Caco-2 (cell line): ENCODE measurements at regions not wholly inside any gene's neighbourhood (a gene's known extent, or its start where the extent isn't known, plus 50 kb on each side); places are given as distances from the start of the nearest gene placed in this dataset.

ENCODE experiments used
- BruUV-seq: library from RNA; stranded (reverse); fragments of 400-500 nt; replicated peaks from 2 replicates; lab custom pipeline; 2021; lab: Mats Ljungman, UMichigan
- CTCF ChIA-PET: fragments of 300-600 bp; sonication (Branson Sonifier 250); formaldehyde crosslinking; loops from one replicate; lab custom pipeline; 2022; ENCODE audit warnings: antibody characterized with exemption; lab: Charles Lee
- POLR2A ChIA-PET: fragments of 300-600 bp; sonication (Branson Sonifier 250); formaldehyde crosslinking; loops from one replicate; lab custom pipeline; 2022; ENCODE audit warnings: antibody characterized with exemption; lab: Charles Lee
- DNase-seq, 2 experiments: peaks; one replicate each; pipeline versions ENCODE4 v3.0.0 to v3.0.0-alpha.2; 2020 to 2022
- H3K27me3 ChIP-seq: replicated peaks from 2 replicates; pipeline ENCODE4 v1.6.0; 2011; ENCODE audit warnings: low read length; ENCODE audit not compliant: control insufficient read depth, insufficient read depth
- H3K36me3 ChIP-seq: 2 replicates; pipeline ENCODE4 v1.5.1; 2011; ENCODE audit warnings: low read length; ENCODE audit not compliant: control insufficient read depth, insufficient read depth
- H3K4me1 ChIP-seq: fragments of 250-450 bp; sonication (Bioruptor Pico); 2 replicates; pipeline ENCODE4 v1.5.1; 2020; ENCODE audit warnings: mild to moderate bottlenecking
- H3K4me3 ChIP-seq: 2 replicates; pipeline ENCODE4 v1.5.1; 2011; ENCODE audit warnings: low read depth, mild to moderate bottlenecking, control low read depth, low read length
- H3K9me3 ChIP-seq: fragments of 250-450 bp; sonication (Bioruptor Pico); 2 replicates; pipeline ENCODE4 v1.5.1; 2020; ENCODE audit warnings: mild to moderate bottlenecking, moderate library complexity
- H3K27ac Mint-ChIP-seq: one replicate; pipeline ENCODE4 v1.8.0; 2022; ENCODE audit warnings: mixed read lengths; ENCODE audit not compliant: unreplicated experiment
- H3K27me3 Mint-ChIP-seq: one replicate; pipeline ENCODE4 v1.8.0; 2022; ENCODE audit warnings: mixed read lengths; ENCODE audit not compliant: insufficient read depth, unreplicated experiment
- H3K36me3 Mint-ChIP-seq: one replicate; pipeline ENCODE4 v1.8.0; 2022; ENCODE audit warnings: mild to moderate bottlenecking, mixed read lengths; ENCODE audit not compliant: insufficient read depth, unreplicated experiment
- H3K4me1 Mint-ChIP-seq: one replicate; pipeline ENCODE4 v1.8.0; 2022; ENCODE audit warnings: low read depth, mixed read lengths; ENCODE audit not compliant: unreplicated experiment
- H3K4me3 Mint-ChIP-seq: one replicate; pipeline ENCODE4 v1.8.0; 2022; ENCODE audit warnings: mild to moderate bottlenecking, moderate library complexity, mixed read lengths; ENCODE audit not compliant: unreplicated experiment
- H3K9me3 Mint-ChIP-seq: one replicate; pipeline ENCODE4 v1.8.0; 2022; ENCODE audit warnings: mixed read lengths; ENCODE audit not compliant: unreplicated experiment
- intact Hi-C: fragments of 100-400 bp; cut with micrococcal nuclease; formaldehyde crosslinking; loops from one replicate; pipeline ENCODE4 v1.10.0; 2022; ENCODE audit not compliant: unreplicated experiment
- TF ChIP-seq, protein P1 (sequence below), 2 experiments: fragments of 200-600 bp in 1 of 2; IDR thresholded peaks; 1 replicate in 1 of 2; 2 replicates in 1 of 2; pipeline versions ENCODE4 v1.5.1 to v1.8.0; 2011 to 2022; ENCODE audit warnings: antibody characterized with exemption in 1 of 2, control low read depth in 1 of 2, inconsistent platforms in 1 of 2, low read depth in 1 of 2, low read length in 1 of 2, mild to moderate bottlenecking in 1 of 2, moderate library complexity in 1 of 2; ENCODE audit not compliant: insufficient read depth in 1 of 2, severe bottlenecking in 1 of 2, unreplicated experiment in 1 of 2

DNA sequence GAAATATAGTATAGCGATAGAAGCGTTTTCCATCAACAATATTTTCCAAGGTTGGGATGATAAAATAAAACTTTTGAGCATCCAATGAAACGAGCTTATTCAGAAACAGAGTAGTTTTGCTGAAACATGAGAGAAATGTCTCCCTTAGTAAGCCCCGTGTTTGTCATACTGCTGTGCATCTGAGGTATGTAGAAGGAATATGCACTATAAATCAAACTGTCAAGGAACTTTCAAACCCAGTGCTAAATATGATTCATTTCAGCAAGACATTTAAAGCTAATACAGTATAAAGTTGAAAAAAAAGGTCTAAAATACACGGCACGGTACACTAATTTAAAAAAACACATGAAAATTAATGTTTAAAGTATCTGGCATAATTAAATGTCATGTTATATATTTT, 546.2 kb downstream of the SLITRK5 start:
- intact Hi-C loops = no loop called here
- H3K36me3 Mint-ChIP-seq = no peaks in the 10 kb centered on the region
- TF ChIP-seq, protein P1, sequence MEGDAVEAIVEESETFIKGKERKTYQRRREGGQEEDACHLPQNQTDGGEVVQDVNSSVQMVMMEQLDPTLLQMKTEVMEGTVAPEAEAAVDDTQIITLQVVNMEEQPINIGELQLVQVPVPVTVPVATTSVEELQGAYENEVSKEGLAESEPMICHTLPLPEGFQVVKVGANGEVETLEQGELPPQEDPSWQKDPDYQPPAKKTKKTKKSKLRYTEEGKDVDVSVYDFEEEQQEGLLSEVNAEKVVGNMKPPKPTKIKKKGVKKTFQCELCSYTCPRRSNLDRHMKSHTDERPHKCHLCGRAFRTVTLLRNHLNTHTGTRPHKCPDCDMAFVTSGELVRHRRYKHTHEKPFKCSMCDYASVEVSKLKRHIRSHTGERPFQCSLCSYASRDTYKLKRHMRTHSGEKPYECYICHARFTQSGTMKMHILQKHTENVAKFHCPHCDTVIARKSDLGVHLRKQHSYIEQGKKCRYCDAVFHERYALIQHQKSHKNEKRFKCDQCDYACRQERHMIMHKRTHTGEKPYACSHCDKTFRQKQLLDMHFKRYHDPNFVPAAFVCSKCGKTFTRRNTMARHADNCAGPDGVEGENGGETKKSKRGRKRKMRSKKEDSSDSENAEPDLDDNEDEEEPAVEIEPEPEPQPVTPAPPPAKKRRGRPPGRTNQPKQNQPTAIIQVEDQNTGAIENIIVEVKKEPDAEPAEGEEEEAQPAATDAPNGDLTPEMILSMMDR (IDR thresholded peaks at IDR 0.05; ENCODE audit: insufficient read depth in 1 of 2, low read depth in 1 of 2, low read length in 1 of 2, severe bottlenecking in 1 of 2, unreplicated experiment in 1 of 2) = no peak

DNA sequence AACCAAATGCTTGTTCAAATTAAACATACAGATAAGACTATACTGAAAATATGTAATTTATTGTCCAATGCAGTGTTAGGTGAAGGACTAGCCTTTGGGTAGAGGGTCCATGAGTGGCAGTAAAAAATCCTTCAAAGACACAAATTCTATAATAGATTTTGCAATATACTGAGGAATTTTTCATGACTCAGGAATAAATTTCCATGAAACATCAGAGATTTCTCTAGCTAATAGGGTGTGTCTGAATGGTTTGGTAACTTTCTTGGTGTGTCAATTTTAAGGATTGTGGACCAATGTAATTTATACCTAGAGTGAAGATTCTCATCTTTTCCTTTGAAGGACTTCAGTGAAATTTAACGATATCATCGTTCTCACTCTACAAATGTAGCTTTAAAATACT, 546.7 kb downstream of the SLITRK5 start:
- BruUV-seq = no TSS peak
- ChIA-PET POLR2A (no interaction called here), CTCF (no interaction called here)
- H3K4me1 Mint-ChIP-seq = no peaks in the 10 kb centered on the region
- no peak overlapping the region for H3K27ac Mint-ChIP-seq
- no peaks in the 10 kb centered on the region for H3K4me1 ChIP-seq
- no peaks in the 10 kb centered on the region for H3K27me3 ChIP-seq
- no peak overlapping the region for H3K4me3 ChIP-seq
- no peak for DNase-seq
- H3K4me3 Mint-ChIP-seq = no peak overlapping the region
- H3K27me3 Mint-ChIP-seq = no peaks in the 10 kb centered on the region
- H3K9me3 Mint-ChIP-seq = no peaks in the 10 kb centered on the region
- TF ChIP-seq, protein P1 (IDR thresholded peaks at IDR 0.05; ENCODE audit: insufficient read depth in 1 of 2, low read depth in 1 of 2, low read length in 1 of 2, severe bottlenecking in 1 of 2, unreplicated experiment in 1 of 2) = no peak
- intact Hi-C loops = no loop called here
- no peaks in the 10 kb centered on the region for H3K9me3 ChIP-seq
- H3K36me3 ChIP-seq = no peaks in the 10 kb centered on the region
- no peaks in the 10 kb centered on the region for H3K36me3 Mint-ChIP-seq

More for the DNA sequence above, 546.2 kb downstream of the SLITRK5 start:
- no peaks in the 10 kb centered on the region for H3K9me3 ChIP-seq
- no TSS peak for BruUV-seq
- no peak overlapping the region for H3K4me3 Mint-ChIP-seq
- ChIA-PET CTCF (no interaction called here), POLR2A (no interaction called here)
- no peak for DNase-seq
- no peaks in the 10 kb centered on the region for H3K4me1 Mint-ChIP-seq
- H3K36me3 ChIP-seq = no peaks in the 10 kb centered on the region
- H3K9me3 Mint-ChIP-seq = no peaks in the 10 kb centered on the region
- H3K27ac Mint-ChIP-seq = no peak overlapping the region
- H3K27me3 ChIP-seq = no peaks in the 10 kb centered on the region
- no peaks in the 10 kb centered on the region for H3K4me1 ChIP-seq
- no peaks in the 10 kb centered on the region for H3K27me3 Mint-ChIP-seq
- H3K4me3 ChIP-seq = no peak overlapping the region

DNA sequence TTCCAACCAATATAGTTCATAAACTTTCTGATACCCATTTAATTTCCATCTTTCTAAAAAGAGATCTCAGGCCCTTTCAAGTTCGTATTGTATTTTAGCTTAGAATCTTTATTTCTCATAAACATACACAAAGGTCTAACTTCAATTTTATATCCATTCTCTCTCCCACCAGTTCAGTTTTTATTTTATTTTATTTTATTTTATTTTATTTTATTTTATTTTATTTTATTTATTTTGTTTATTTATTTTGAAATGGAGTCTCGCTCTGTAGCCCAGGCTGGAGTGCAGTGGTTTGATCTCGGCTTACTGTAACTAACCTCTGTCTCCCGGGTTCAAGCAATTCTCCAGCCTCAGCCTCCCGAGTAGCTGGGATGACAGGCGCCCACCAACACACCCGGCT, 552.8 kb downstream of the SLITRK5 start:
- H3K36me3 Mint-ChIP-seq = no peaks in the 10 kb centered on the region
- intact Hi-C loops = no loop called here
- BruUV-seq = no TSS peak

More for the DNA sequence above, 552.8 kb downstream of the SLITRK5 start:
- H3K9me3 Mint-ChIP-seq = no peaks in the 10 kb centered on the region
- no peak overlapping the region for H3K4me3 ChIP-seq
- ChIA-PET CTCF (no interaction called here), POLR2A (no interaction called here)
- H3K4me1 ChIP-seq = no peaks in the 10 kb centered on the region
- H3K36me3 ChIP-seq = no peaks in the 10 kb centered on the region
- no peaks in the 10 kb centered on the region for H3K27me3 ChIP-seq
- no peak overlapping the region for H3K4me3 Mint-ChIP-seq
- H3K27ac Mint-ChIP-seq = no peak overlapping the region
- no peaks in the 10 kb centered on the region for H3K9me3 ChIP-seq
- no peak for DNase-seq
- TF ChIP-seq, protein P1 (IDR thresholded peaks at IDR 0.05; ENCODE audit: insufficient read depth in 1 of 2, low read depth in 1 of 2, low read length in 1 of 2, severe bottlenecking in 1 of 2, unreplicated experiment in 1 of 2) = no peak
- H3K4me1 Mint-ChIP-seq = no peaks in the 10 kb centered on the region
- H3K27me3 Mint-ChIP-seq = no peaks in the 10 kb centered on the region
